Activated naive CD4-positive, alpha-beta T cell treated with anti-CD3 and anti-CD28 coated beads, Interleukin-2, amount 50 U/mL, for 72 hours (primary cell): ENCODE measurements at regions not wholly inside any gene's neighbourhood (a gene's known extent, or its start where the extent isn't known, plus 50 kb on each side); places are given as distances from the start of the nearest gene placed in this dataset.

Experiments
- ATAC-seq, 2 donors: fragments of 150-1000 bp; cut with Tn5 transposase; 2 replicates each; pipeline ENCODE4 v1.10.0; 2021; ENCODE audit warnings: mild to moderate bottlenecking in 2 of 2, moderate library complexity in 2 of 2
- DNase-seq, 2 donors: peaks; one replicate each; pipeline ENCODE4 v3.0.0; 2021 to 2022; ENCODE audit warnings: low spot score in 2 of 2
- H3K27ac Mint-ChIP-seq, 2 donors: one replicate each; pipeline ENCODE4 v1.8.0; 2022; ENCODE audit warnings: mild to moderate bottlenecking in 2 of 2, mixed read lengths in 2 of 2
- H3K36me3 Mint-ChIP-seq, 2 donors: one replicate each; pipeline ENCODE4 v1.8.0; 2022; ENCODE audit warnings: mixed read lengths in 2 of 2
- H3K9me3 Mint-ChIP-seq, 2 donors: one replicate each; pipeline ENCODE4 v1.8.0; 2022; ENCODE audit warnings: mixed read lengths in 2 of 2

DNA sequence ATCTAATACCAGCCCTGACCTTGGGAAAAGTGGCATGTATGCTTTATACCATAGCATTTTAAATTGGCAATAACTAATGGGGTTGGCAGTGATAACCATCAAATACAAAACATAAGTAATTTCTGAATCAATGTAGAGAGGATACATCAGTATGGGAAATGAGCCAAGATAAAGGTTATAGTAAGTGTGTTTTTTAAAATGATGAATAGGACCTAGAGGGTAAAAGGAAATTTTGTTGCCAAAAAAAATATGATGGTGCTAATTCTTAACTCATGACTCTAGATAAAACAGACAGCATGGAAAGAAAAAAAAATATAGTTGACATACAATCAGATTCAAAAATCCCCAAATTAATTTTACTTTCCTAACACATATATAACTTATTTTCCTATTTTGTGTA lies 75.4 kb upstream of the ROBO1 start:
- ATAC-seq (no peak), DNase-seq (no peak)
- Mint-ChIP-seq H3K27ac (no peak overlapping the region), H3K36me3 (no peaks in the 10 kb centered on the region), H3K9me3 (peaks cover 12 to 17% of the 10 kb centered on the region in 2 donors)

DNA sequence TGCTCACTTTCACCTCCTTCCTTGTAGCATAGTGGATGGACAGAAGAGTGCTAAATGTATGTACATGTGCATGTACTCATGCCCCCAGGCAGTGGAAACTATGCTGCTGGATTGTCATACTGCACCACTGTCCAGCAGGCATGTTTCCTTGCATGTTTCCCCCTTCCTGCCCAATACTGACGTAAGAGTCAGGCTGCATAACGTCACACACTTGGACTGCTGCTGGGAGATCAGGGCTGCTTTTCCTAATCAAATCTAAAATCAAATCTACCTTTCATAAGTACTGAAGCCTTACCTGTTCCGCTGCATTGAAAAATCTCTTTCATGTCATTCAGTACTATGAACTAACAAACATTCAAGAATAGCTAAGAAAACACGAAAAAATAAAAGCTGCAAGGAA lies 67.9 kb upstream of the ROBO1 start:
- ATAC-seq = no peak

DNA sequence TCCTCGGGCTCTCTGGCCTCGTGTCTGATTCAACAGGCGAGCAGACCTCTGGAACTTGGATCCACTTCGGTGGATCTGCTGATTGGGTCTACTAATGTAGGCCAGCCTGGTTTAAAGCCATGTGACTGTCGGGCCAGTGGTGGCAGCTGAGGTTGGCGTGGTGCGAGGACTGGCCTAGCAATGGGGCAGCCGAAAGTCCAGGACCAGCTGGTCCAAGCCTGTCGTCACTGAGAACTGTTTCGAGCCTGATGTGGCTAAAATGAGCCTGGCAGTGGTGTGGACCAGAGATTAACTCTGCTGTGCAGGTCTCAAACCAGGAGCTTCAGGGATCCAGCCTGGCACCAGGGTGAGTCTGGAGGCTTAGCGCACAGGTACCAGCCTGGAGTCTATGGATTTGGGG lies 56.4 kb upstream of the ROBO1 start:
- DNase-seq (no peak), ATAC-seq (no peak)
- Mint-ChIP-seq H3K9me3 (peaks cover 12 to 19% of the 10 kb centered on the region in 2 donors), H3K27ac (no peak overlapping the region), H3K36me3 (peaks cover 0 to 2% of the 10 kb centered on the region in 2 donors)

More for the DNA sequence above, 67.9 kb upstream of the ROBO1 start:
- Mint-ChIP-seq H3K27ac (no peak overlapping the region), H3K36me3 (peaks cover 0 to 8% of the 10 kb centered on the region in 2 donors), H3K9me3 (peaks cover 27 to 45% of the 10 kb centered on the region in 2 donors)
- no peak for DNase-seq

DNA sequence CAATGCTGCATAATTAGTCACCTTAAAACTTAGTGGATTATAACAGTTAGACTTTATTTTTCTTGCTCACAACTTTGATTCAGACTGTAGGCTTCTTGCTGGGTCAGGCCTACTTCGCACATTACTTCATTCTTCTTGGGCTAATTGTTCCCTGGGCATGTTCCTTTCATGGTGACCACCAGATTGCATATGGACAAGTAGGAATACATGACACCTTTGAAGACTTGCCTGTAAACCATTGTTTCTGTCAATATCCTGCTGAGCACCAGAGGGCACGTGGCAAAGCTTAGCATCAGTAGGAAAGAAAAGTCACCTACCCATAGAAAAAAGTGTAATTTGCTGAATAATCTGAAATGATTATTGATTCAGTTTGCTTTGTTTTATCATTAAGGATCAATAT lies 54.3 kb upstream of the ROBO1 start:
- Mint-ChIP-seq H3K27ac (no peak overlapping the region), H3K9me3 (peaks cover 18 to 24% of the 10 kb centered on the region in 2 donors), H3K36me3 (peaks cover 0 to 3% of the 10 kb centered on the region in 2 donors)
- DNase-seq (no peak), ATAC-seq (no peak)

DNA sequence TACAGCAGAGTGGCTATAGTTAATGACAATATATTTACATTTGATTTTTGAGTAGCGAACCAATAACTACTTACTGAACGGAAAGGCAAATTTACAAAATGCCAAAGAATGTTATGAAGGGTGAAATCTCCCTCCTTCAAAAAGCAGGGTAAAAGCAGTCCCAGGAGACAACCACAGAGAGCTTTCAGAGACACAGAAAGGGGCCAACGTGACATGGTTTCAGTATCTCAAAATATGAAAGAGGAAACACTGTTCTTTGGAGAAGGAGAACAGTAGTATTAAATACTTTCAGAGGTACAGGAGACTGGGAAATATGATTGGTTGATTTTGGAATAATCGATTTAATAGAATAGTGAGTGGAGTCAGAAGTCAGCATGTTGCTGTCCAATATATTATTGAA lies 52.3 kb upstream of the ROBO1 start:
- Mint-ChIP-seq H3K27ac (no peak overlapping the region), H3K9me3 (peaks cover 19 to 37% of the 10 kb centered on the region in 2 donors), H3K36me3 (peaks cover 0 to 19% of the 10 kb centered on the region in 2 donors)
- no peak for DNase-seq
- no peak for ATAC-seq

DNA sequence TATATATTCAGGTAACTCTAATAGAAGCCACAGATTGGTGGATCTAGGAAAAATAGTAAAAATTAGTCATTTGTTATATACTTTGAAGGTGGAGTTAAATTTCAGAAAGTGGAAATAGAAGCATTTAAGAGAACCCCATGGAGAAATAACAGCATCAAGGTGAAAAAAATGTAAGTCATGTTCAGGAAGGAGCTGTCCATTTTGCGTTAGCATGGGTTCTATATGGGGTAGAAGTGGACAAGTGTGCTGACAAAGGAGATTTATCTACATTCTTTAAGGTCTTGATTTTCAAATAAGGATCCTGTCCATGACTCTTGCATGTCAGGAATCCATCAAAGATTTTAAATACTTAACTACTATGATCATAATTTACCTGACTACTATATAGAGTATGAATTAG lies 50.2 kb upstream of the ROBO1 start:
- Mint-ChIP-seq H3K36me3 (peaks cover 0 to 19% of the 10 kb centered on the region in 2 donors), H3K9me3 (peaks cover 15 to 34% of the 10 kb centered on the region in 2 donors), H3K27ac (no peak overlapping the region)
- ATAC-seq = no peak
- DNase-seq = no peak
